ENCODE measurements at regions not wholly inside any gene's neighbourhood (a gene's known extent, or its start where the extent isn't known, plus 50 kb on each side); places are given as distances from the start of the nearest gene placed in this dataset.

DNA sequence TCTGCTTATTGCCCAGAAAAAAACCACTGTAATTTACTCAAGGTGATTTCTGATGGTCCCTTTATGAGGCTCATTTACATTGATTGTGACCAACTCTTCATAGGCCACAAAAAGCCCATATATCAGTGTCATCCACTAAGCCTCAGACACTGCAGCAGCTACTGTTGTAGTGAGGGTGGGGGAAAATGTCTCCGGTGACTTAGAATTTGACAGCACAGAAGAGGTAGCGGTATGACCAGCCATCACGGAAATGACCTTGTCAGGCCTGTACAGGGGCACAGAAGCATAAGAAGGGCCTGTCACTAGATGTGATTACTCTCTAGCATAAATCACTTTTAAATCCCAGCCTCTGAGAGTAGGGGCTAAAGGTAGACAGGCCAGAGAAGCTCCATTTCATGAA is 190.3 kb downstream of the PAX3 start:
- TF ChIP-seq CTCF (IDR thresholded peaks at IDR 0.05; ENCODE audit: partially characterized antibody, unreplicated experiment), result no peak
- Mint-ChIP-seq H3K9me3 (ENCODE audit: unreplicated experiment) (no peaks in the 10 kb centered on the region), H3K36me3 (ENCODE audit: unreplicated experiment) (no peaks in the 10 kb centered on the region), H3K4me1 (ENCODE audit: low read depth, unreplicated experiment) (no peaks in the 10 kb centered on the region), H3K27ac (ENCODE audit: unreplicated experiment) (no peak overlapping the region), H3K27me3 (ENCODE audit: unreplicated experiment) (no peaks in the 10 kb centered on the region), H3K4me3 (ENCODE audit: unreplicated experiment) (no peak overlapping the region)
- no peak for DNase-seq

GRCh38 chr2:222105046-222105445 is 193.8 kb downstream of the PAX3 start:
- no peaks in the 10 kb centered on the region for H3K27me3 Mint-ChIP-seq (ENCODE audit: unreplicated experiment)
- H3K4me1 Mint-ChIP-seq (ENCODE audit: low read depth, unreplicated experiment), result peaks cover 3% of the 10 kb centered on the region
- H3K27ac Mint-ChIP-seq (ENCODE audit: unreplicated experiment), result no peak overlapping the region
- TF ChIP-seq CTCF (IDR thresholded peaks at IDR 0.05; ENCODE audit: partially characterized antibody, unreplicated experiment), result no peak
- DNase-seq, result no peak
- no peaks in the 10 kb centered on the region for H3K36me3 Mint-ChIP-seq (ENCODE audit: unreplicated experiment)
- H3K4me3 Mint-ChIP-seq (ENCODE audit: unreplicated experiment), result no peak overlapping the region
- H3K9me3 Mint-ChIP-seq (ENCODE audit: unreplicated experiment), result no peaks in the 10 kb centered on the region

DNA sequence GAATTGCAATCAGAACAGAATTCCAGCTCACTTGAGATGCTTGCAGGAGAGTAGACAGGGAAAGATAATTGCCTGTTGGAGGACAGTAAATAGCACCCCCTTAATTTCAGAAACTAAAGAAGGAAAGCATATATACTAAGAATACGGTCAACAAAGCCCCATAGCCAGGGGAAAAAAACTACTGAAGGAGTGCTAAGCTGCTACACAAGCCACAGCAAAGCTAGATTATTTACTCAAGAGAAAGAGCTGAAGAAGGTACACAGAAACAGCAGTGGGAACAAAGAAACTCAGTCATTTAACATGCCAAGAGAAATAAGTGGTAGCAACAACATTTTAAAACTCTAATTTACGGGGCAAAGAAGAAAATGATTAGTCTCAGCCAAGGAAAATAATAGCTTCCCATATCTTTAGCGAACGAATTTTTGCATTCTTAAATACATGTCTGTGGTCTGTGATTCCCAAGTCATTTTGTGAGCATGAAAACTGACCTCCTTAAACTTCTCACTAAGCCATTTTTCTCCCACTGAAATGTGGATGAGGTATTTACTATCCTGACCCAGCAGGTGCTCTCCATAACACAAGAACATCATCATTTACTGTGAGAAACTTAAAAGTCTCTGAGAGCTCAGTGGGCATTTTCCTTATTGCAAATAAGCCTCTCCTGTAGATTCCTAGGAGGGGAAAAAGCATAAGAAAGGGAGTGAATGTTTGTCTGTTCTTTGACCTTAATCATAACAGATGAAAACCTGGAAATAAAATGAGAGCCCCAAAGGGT is 196.0 kb downstream of the PAX3 start:
- Mint-ChIP-seq H3K4me1 (ENCODE audit: low read depth, unreplicated experiment) (peaks cover 7% of the 10 kb centered on the region), H3K27ac (ENCODE audit: unreplicated experiment) (no peak overlapping the region), H3K27me3 (ENCODE audit: unreplicated experiment) (no peaks in the 10 kb centered on the region), H3K4me3 (ENCODE audit: unreplicated experiment) (no peak overlapping the region), H3K9me3 (ENCODE audit: unreplicated experiment) (no peaks in the 10 kb centered on the region), H3K36me3 (ENCODE audit: unreplicated experiment) (no peaks in the 10 kb centered on the region)
- no peak for DNase-seq
- TF ChIP-seq CTCF (IDR thresholded peaks at IDR 0.05; ENCODE audit: partially characterized antibody, unreplicated experiment), result no peak

DNA sequence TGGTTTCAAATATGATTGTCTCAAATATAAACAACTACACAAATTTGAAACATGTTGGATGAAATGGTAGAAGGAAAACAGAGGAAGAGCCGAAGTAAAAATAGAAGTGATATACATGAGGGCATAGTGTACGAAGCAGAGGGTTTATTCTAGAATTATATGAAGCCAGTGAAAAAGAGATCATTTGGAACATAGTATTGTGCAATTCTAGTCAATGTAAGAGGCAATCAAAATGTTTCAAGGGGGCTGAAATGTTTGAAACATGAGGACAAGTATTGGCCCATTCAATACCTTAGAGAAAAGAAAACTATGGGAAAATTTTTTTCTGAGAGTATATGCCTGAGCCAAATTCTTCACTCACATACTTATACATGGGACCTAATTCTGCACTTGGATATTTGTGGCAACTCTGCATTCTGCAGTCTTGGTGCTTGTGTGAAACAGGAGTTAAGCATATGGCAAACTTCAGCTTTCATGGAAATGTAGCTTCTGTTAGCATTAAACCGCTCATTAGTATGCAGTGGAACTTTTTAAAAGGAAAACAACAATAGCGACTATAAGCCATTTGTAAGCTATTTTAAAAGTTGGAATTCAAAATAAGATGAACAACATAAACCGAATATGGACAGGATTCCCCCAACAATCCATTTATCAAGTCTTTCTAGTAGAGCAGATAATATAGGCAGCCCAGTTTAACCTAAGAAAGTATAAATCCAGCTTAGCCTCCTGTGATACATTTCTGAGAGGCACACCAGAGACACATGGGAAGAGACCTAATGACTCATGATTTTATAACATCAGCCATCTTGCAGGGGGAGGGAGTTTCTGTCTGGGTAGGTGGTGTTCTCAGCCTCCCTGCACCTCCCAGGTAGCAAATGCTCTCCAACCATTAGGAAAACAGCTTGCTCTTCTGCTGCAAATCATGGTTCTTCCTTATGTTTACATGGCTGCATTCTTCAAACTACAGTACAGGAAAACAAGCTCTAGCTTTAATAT is 197.8 kb downstream of the PAX3 start:
- Mint-ChIP-seq H3K36me3 (ENCODE audit: unreplicated experiment) (no peaks in the 10 kb centered on the region), H3K4me1 (ENCODE audit: low read depth, unreplicated experiment) (peaks cover 9% of the 10 kb centered on the region), H3K27ac (ENCODE audit: unreplicated experiment) (no peak overlapping the region), H3K9me3 (ENCODE audit: unreplicated experiment) (no peaks in the 10 kb centered on the region), H3K27me3 (ENCODE audit: unreplicated experiment) (no peaks in the 10 kb centered on the region), H3K4me3 (ENCODE audit: unreplicated experiment) (no peak overlapping the region)
- no peak for DNase-seq
- no peak for TF ChIP-seq CTCF (IDR thresholded peaks at IDR 0.05; ENCODE audit: partially characterized antibody, unreplicated experiment)

All from glutamatergic neuron (in vitro differentiated cells).